ENCODE measurements at regions not wholly inside any gene's neighbourhood (a gene's known extent, or its start where the extent isn't known, plus 50 kb on each side); places are given as distances from the start of the nearest gene placed in this dataset.

GRCh38 chr13:31853643-31854326, 114.5 kb downstream of the RXFP2 start:
- DNase-seq = no peak

GRCh38 chr13:31859571-31859970, 120.2 kb downstream of the RXFP2 start:
- no peak for DNase-seq

- no peak for DNase-seq
Measured at GRCh38 chr13:31860002-31860401, 120.7 kb downstream of the RXFP2 start.

- no peak for DNase-seq
Measured at GRCh38 chr13:31862828-31863227, 123.5 kb downstream of the RXFP2 start.

- DNase-seq = no peak
Measured at GRCh38 chr13:31864307-31864706, 125.0 kb downstream of the RXFP2 start.

GRCh38 chr13:31866099-31866498, 126.8 kb downstream of the RXFP2 start:
- DNase-seq = no peak

- no peak for DNase-seq
Measured at GRCh38 chr13:31867709-31868108, 128.4 kb downstream of the RXFP2 start.

- no peak for DNase-seq
Measured at GRCh38 chr13:31869582-31869981, 130.3 kb downstream of the RXFP2 start.

- DNase-seq = no peak
Measured at GRCh38 chr13:31870511-31870910, 131.2 kb downstream of the RXFP2 start.

- no peak for DNase-seq
Measured at GRCh38 chr13:31873145-31873544, 133.8 kb downstream of the RXFP2 start.

GRCh38 chr13:31875134-31875533, 135.8 kb downstream of the RXFP2 start:
- no peak for DNase-seq

- no peak for DNase-seq
Measured at GRCh38 chr13:31878052-31878451, 138.7 kb downstream of the RXFP2 start.

- no peak for DNase-seq
Measured at GRCh38 chr13:31878495-31878894, 139.2 kb downstream of the RXFP2 start.

- no peak for DNase-seq
Measured at GRCh38 chr13:31878955-31879354, 139.6 kb downstream of the RXFP2 start.

- DNase-seq = no peak
Measured at GRCh38 chr13:31880851-31881494, 141.6 kb downstream of the RXFP2 start.

GRCh38 chr13:31881495-31881882, 142.2 kb downstream of the RXFP2 start:
- DNase-seq = no peak

GRCh38 chr13:31882794-31883193, 143.5 kb downstream of the RXFP2 start:
- no peak for DNase-seq

GRCh38 chr13:31884556-31884955, 145.2 kb downstream of the RXFP2 start:
- DNase-seq = no peak

GRCh38 chr13:31885994-31886393, 145.6 kb upstream of the FRY start:
- DNase-seq = no peak

GRCh38 chr13:31887286-31887685, 144.3 kb upstream of the FRY start:
- no peak for DNase-seq

- DNase-seq = no peak
Measured at GRCh38 chr13:31890946-31891345, 140.6 kb upstream of the FRY start.

GRCh38 chr13:31891472-31891871, 140.1 kb upstream of the FRY start:
- DNase-seq = no peak

- DNase-seq = no peak
Measured at GRCh38 chr13:31894931-31895330, 136.6 kb upstream of the FRY start.

GRCh38 chr13:31895691-31896090, 135.9 kb upstream of the FRY start:
- no peak for DNase-seq

GRCh38 chr13:31896427-31896826, 135.1 kb upstream of the FRY start:
- DNase-seq = no peak
